Upper lobe of right lung (tissue), 1 donor: ENCODE measurements at regions not wholly inside any gene's neighbourhood (a gene's known extent, or its start where the extent isn't known, plus 50 kb on each side); places are given as distances from the start of the nearest gene placed in this dataset.
"Not testable (repeated sequence)": the region's sequence is repeated elsewhere in the genome, so short reads cannot be mapped to it uniquely, and the experiment has no call there.

ENCODE experiments used
- ATAC-seq: fragments of 200-7000 bp; cut with Tn5 transposase; one replicate; pipeline ENCODE4 v1.9.1; 2020; ENCODE audit warnings: mild to moderate bottlenecking, moderate library complexity
- DNase-seq: peaks from one replicate; pipeline ENCODE4 v3.0.0-alpha.2; 2020
- H3K27ac ChIP-seq: fragments of 200-600 bp; one replicate; pipeline ENCODE4 v1.8.0; 2022
- H3K27me3 ChIP-seq: fragments of 200-600 bp; one replicate; pipeline ENCODE4 v1.8.0; 2022; ENCODE audit warnings: mild to moderate bottlenecking
- H3K36me3 ChIP-seq: fragments of 200-600 bp; one replicate; pipeline ENCODE4 v1.8.0; 2022
- H3K4me1 ChIP-seq: fragments of 200-600 bp; one replicate; pipeline ENCODE4 v1.8.0; 2022
- H3K4me3 ChIP-seq: fragments of 200-600 bp; one replicate; pipeline ENCODE4 v1.8.0; 2022; ENCODE audit warnings: mild to moderate bottlenecking
- H3K9me3 ChIP-seq: fragments of 200-600 bp; one replicate; pipeline ENCODE4 v1.8.0; 2022
- CTCF ChIP-seq: fragments of 200-600 bp; IDR thresholded peaks from one replicate; pipeline ENCODE4 v1.8.0; 2022; ENCODE audit warnings: antibody characterized with exemption
- intact Hi-C: fragments of 100-400 bp; cut with DNase I; formaldehyde crosslinking; loops from one replicate; pipeline ENCODE4 v1.11.0; 2022
- donor health status: DM: no; HTN: yes; CAD: no; lungs with severe emphysema.

GRCh38 chr13:19052180-19052579, 129.4 kb downstream of the TUBA3C start:
- Histone ChIP-seq H3K36me3 (no peaks in the 10 kb centered on the region), H3K27ac (no peak overlapping the region), H3K27me3 (no peaks in the 10 kb centered on the region), H3K9me3 (no peaks in the 10 kb centered on the region), H3K4me1 (no peaks in the 10 kb centered on the region), H3K4me3 (no peak overlapping the region)
- TF ChIP-seq CTCF = no peak
- ATAC-seq (no peak), DNase-seq (no peak)
- intact Hi-C loops = no loop called here

DNA sequence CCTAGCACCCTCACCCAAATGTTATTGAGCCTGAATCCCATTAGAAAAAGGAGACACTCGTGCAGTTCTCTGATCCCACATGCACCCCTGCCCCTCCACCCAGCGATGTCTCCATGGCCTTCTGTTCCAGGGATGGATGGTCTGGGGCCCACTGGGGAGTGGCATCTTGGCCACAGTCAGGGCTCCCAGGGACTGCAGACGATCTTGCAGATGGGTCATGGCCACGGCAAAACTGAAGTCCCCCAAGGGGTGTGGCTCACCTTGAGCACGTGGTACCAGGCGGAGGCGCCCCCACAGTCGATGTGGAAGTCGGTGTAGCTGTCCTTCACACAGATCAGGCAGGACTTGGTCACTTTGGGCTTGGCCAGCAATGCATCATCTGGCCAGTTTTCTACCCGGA, 130.7 kb downstream of the TUBA3C start:
- ATAC-seq (no peak), DNase-seq (no peak)
- Histone ChIP-seq H3K27me3 (no peaks in the 10 kb centered on the region), H3K36me3 (no peaks in the 10 kb centered on the region), H3K4me1 (no peaks in the 10 kb centered on the region), H3K27ac (no peak overlapping the region), H3K9me3 (no peaks in the 10 kb centered on the region), H3K4me3 (no peak overlapping the region)
- intact Hi-C loops = no loop called here
- no peak for TF ChIP-seq CTCF

GRCh38 chr13:19049624-19050023, 132.0 kb downstream of the TUBA3C start:
- H3K9me3 ChIP-seq, H3K4me3 ChIP-seq, H3K27ac ChIP-seq, intact Hi-C loops, DNase-seq, H3K36me3 ChIP-seq, H3K4me1 ChIP-seq, H3K27me3 ChIP-seq, ATAC-seq: not testable (repeated sequence)

DNA sequence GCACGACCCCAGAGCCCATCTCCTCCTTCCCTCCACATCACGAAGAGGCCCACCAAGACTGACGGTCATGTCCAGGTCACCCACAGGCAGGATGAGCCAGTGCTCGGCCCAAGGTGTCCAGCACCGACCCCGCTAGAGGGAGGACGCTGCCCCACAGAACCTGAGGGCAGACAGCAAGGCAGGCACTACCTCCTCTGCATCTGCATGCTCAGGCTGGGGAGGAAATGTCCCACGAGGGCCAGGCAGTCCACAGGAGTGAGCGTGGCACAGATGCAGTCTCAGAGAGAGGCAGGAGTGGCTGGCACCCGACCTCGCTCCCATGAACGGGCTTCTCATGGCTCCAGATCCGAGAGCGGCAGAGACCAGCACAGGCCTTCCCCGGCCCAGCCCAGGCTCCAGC, 133.2 kb downstream of the TUBA3C start:
- Histone ChIP-seq H3K27me3 (no peaks in the 10 kb centered on the region), H3K9me3 (no peaks in the 10 kb centered on the region), H3K36me3 (no peaks in the 10 kb centered on the region), H3K4me1 (no peaks in the 10 kb centered on the region), H3K27ac (no peak overlapping the region), H3K4me3 (no peak overlapping the region)
- DNase-seq (no peak), ATAC-seq (no peak)
- intact Hi-C loops = no loop called here
- TF ChIP-seq CTCF = no peak

GRCh38 chr13:19023115-19023514, 158.5 kb downstream of the TUBA3C start:
- no peak for TF ChIP-seq CTCF
- no peaks in the 10 kb centered on the region for H3K4me1 ChIP-seq
- no peak for ATAC-seq
- peaks cover 5% of the 10 kb centered on the region for H3K9me3 ChIP-seq
- H3K4me3 ChIP-seq = no peak overlapping the region
- no peaks in the 10 kb centered on the region for H3K27me3 ChIP-seq
- no peaks in the 10 kb centered on the region for H3K36me3 ChIP-seq
- no peak for DNase-seq
- H3K27ac ChIP-seq = no peak overlapping the region
- intact Hi-C loops = no loop called here

- Histone ChIP-seq H3K4me3 (no peak overlapping the region), H3K27me3 (no peaks in the 10 kb centered on the region), H3K9me3 (peaks cover 5% of the 10 kb centered on the region), H3K4me1 (no peaks in the 10 kb centered on the region), H3K36me3 (no peaks in the 10 kb centered on the region), H3K27ac (no peak overlapping the region)
- no peak for DNase-seq
- TF ChIP-seq CTCF = no peak
- intact Hi-C loops = no loop called here
- ATAC-seq = no peak
Observed at GRCh38 chr13:19020988-19021387, 160.6 kb downstream of the TUBA3C start.
